ENCODE measurements at regions not wholly inside any gene's neighbourhood (a gene's known extent, or its start where the extent isn't known, plus 50 kb on each side); places are given as distances from the start of the nearest gene placed in this dataset.

GRCh38 chr6:134503585-134504281 is 185.8 kb upstream of the SGK1 start:
- H3K9me3 Mint-ChIP-seq (ENCODE audit: unreplicated experiment), result no peaks in the 10 kb centered on the region
- H3K4me1 Mint-ChIP-seq (ENCODE audit: low read depth, unreplicated experiment), result no peaks in the 10 kb centered on the region
- no peaks in the 10 kb centered on the region for H3K27me3 Mint-ChIP-seq (ENCODE audit: unreplicated experiment)
- H3K36me3 Mint-ChIP-seq (ENCODE audit: unreplicated experiment), result no peaks in the 10 kb centered on the region
- no peak for DNase-seq
- H3K4me3 Mint-ChIP-seq (ENCODE audit: unreplicated experiment), result no peak overlapping the region
- H3K27ac Mint-ChIP-seq (ENCODE audit: unreplicated experiment), result no peak overlapping the region
- TF ChIP-seq, protein P1, sequence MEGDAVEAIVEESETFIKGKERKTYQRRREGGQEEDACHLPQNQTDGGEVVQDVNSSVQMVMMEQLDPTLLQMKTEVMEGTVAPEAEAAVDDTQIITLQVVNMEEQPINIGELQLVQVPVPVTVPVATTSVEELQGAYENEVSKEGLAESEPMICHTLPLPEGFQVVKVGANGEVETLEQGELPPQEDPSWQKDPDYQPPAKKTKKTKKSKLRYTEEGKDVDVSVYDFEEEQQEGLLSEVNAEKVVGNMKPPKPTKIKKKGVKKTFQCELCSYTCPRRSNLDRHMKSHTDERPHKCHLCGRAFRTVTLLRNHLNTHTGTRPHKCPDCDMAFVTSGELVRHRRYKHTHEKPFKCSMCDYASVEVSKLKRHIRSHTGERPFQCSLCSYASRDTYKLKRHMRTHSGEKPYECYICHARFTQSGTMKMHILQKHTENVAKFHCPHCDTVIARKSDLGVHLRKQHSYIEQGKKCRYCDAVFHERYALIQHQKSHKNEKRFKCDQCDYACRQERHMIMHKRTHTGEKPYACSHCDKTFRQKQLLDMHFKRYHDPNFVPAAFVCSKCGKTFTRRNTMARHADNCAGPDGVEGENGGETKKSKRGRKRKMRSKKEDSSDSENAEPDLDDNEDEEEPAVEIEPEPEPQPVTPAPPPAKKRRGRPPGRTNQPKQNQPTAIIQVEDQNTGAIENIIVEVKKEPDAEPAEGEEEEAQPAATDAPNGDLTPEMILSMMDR (IDR thresholded peaks at IDR 0.05; ENCODE audit: partially characterized antibody, unreplicated experiment), result no peak

DNA sequence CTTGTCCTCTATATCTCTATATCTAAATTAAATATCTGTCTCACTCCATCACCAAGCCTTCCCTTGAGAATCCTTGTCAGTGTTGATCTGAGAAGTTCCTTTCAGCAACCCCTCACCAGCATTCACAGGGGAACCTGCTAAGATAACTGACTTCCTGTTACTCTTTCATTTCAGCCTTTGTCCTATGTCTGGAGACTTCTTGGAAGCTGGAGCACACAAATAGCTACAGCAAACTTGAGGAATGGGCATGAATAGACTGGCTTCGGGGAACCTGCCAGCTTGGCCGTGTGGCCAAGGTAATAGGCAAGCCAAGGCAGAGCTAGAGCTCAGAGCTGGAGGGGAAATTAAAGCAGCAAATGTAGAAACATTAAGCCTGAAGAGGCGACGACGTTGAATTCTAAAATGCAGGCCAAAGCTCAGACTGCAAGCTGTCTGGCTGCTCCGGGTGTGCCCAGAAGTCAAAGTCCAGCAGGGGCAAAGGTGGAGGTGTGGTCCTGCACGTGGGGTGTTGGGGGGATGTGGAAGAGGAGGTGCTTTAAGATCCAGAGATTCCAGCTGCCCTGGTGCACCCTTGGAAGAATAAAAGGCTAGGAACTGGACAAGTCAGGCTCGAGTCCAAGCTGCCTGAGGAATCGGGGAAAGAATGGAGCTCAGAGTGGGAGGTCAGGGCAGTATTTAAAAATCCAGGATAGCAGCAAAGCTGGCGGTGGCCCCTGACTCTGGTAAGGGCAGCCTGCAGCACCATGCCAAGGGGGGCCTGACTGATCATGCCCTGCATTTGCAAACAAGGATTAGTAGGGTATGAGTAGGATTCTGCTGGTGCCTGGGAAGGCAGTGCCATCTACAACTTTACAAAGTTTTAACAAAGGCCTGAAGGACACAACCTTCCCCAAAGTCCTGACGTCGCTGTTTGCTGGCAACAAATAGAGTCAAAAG is 185.0 kb upstream of the SGK1 start:
- Mint-ChIP-seq H3K9me3 (ENCODE audit: unreplicated experiment) (no peaks in the 10 kb centered on the region), H3K4me1 (ENCODE audit: low read depth, unreplicated experiment) (no peaks in the 10 kb centered on the region), H3K27ac (ENCODE audit: unreplicated experiment) (no peak overlapping the region), H3K27me3 (ENCODE audit: unreplicated experiment) (no peaks in the 10 kb centered on the region), H3K4me3 (ENCODE audit: unreplicated experiment) (no peak overlapping the region), H3K36me3 (ENCODE audit: unreplicated experiment) (no peaks in the 10 kb centered on the region)
- no peak for DNase-seq
- TF ChIP-seq, protein P1 (IDR thresholded peaks at IDR 0.05; ENCODE audit: partially characterized antibody, unreplicated experiment), result no peak

DNA sequence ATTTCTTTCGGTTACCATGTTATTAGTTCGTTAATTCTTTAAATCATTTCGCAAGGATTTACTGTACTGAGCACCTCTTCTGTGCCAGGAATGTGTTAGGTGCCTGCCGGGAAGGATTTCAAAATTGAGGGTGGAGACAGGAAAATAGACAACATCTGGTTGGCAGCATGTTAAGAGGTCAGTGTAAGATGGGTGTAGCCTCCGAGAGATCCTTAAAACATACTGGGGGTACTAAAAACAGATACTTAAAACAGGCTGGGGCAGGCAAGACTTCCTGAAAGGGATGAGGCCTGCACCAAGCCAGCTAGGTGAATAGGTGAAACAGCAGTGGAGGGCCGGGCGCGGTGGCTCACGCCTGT is 178.0 kb upstream of the SGK1 start:
- DNase-seq, result no peak
- Mint-ChIP-seq H3K36me3 (ENCODE audit: unreplicated experiment) (no peaks in the 10 kb centered on the region), H3K4me1 (ENCODE audit: low read depth, unreplicated experiment) (no peaks in the 10 kb centered on the region), H3K9me3 (ENCODE audit: unreplicated experiment) (no peaks in the 10 kb centered on the region), H3K4me3 (ENCODE audit: unreplicated experiment) (no peak overlapping the region), H3K27me3 (ENCODE audit: unreplicated experiment) (no peaks in the 10 kb centered on the region), H3K27ac (ENCODE audit: unreplicated experiment) (no peak overlapping the region)
- TF ChIP-seq, protein P1 (IDR thresholded peaks at IDR 0.05; ENCODE audit: partially characterized antibody, unreplicated experiment), result no peak

GRCh38 chr6:134495203-134495889 is 177.4 kb upstream of the SGK1 start:
- H3K4me1 Mint-ChIP-seq (ENCODE audit: low read depth, unreplicated experiment), result no peaks in the 10 kb centered on the region
- no peak overlapping the region for H3K4me3 Mint-ChIP-seq (ENCODE audit: unreplicated experiment)
- TF ChIP-seq, protein P1 (IDR thresholded peaks at IDR 0.05; ENCODE audit: partially characterized antibody, unreplicated experiment), result no peak
- no peak overlapping the region for H3K27ac Mint-ChIP-seq (ENCODE audit: unreplicated experiment)
- DNase-seq, result no peak
- H3K36me3 Mint-ChIP-seq (ENCODE audit: unreplicated experiment), result no peaks in the 10 kb centered on the region
- no peaks in the 10 kb centered on the region for H3K27me3 Mint-ChIP-seq (ENCODE audit: unreplicated experiment)
- no peaks in the 10 kb centered on the region for H3K9me3 Mint-ChIP-seq (ENCODE audit: unreplicated experiment)

All from glutamatergic neuron (in vitro differentiated cells).